BJ (cell line): ENCODE measurements at regions not wholly inside any gene's neighbourhood (a gene's known extent, or its start where the extent isn't known, plus 50 kb on each side); places are given as distances from the start of the nearest gene placed in this dataset.

Experiments used
- CTCF ChIA-PET: fragments of 350-600 bp; formaldehyde crosslinking; extraction: SDS; loops from one replicate; lab custom pipeline; 2021; ENCODE audit warnings: antibody characterized with exemption, inconsistent platforms; lab: Yijun Ruan, JAX
- POLR2A ChIA-PET: fragments of 300-600 bp; sonication (Branson Sonifier 250); formaldehyde crosslinking; extraction: SDS; loops from one replicate; lab custom pipeline; 2021; ENCODE audit warnings: antibody characterized with exemption; lab: Charles Lee
- DNase-seq: peaks from one replicate; pipeline ENCODE4 v3.0.0-alpha.2; 2011; ENCODE audit warnings: low read depth
- H3K27me3 ChIP-seq: 2 replicates; pipeline ENCODE4 v1.6.0; 2011; ENCODE audit warnings: low read length; ENCODE audit not compliant: control insufficient read depth, insufficient read depth
- H3K36me3 ChIP-seq: 2 replicates; pipeline ENCODE4 v1.5.1; 2011; ENCODE audit warnings: low read length; ENCODE audit not compliant: control insufficient read depth, insufficient read depth
- H3K4me3 ChIP-seq: 2 replicates; pipeline ENCODE4 v1.5.1; 2011; ENCODE audit warnings: low read depth, mild to moderate bottlenecking, control low read depth, low read length
- TF ChIP-seq, protein P1 (sequence below): IDR thresholded peaks from 2 replicates; pipeline ENCODE4 v1.5.1; 2011; ENCODE audit warnings: low read depth, mild to moderate bottlenecking, control low read depth, inconsistent platforms, low read length, moderate library complexity; ENCODE audit not compliant: insufficient read depth

DNA sequence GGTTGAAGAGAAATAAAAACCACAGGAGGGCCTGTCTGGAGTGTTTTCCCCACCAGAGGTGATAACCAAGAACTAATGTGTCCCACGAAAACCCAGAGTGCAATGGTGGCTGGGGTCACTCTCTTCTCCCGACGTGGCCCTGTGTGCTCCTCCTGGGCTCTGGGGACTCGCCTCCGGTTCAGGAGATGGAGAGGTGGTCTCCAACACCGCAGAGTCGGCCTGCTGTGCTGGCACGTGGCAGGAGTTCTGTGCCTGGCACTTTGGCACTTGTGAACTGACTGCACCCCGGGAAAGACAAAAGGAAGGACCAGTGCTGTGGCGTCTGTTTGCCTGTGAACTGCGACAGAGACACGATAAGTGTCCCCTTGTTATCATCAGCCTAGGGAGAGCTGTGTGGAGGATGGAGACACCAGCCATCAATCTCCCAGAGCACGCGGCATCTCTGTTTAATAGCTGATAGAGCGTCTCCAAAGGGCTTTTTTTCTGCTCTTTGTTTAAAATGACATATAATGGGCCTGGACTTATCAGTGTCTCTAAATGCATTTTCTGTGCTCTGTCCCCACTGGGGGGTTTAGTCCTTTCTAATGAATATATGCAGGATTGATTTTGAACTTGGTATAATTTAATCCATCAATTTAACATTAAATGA lies 98.3 kb downstream of the MRPL36 start:
- DNase-seq: no peak
- Histone ChIP-seq H3K4me3 (no peak overlapping the region), H3K36me3 (no peaks in the 10 kb centered on the region), H3K27me3 (peaks cover 2% of the 10 kb centered on the region)
- ChIA-PET CTCF (interaction anchor here (0.6 kb wide), 1 partner anchor 1184 kb away, joined by 3 read pairs; no protein-coding TSS in a partner anchor), POLR2A (no interaction called here)
- TF ChIP-seq, protein P1, sequence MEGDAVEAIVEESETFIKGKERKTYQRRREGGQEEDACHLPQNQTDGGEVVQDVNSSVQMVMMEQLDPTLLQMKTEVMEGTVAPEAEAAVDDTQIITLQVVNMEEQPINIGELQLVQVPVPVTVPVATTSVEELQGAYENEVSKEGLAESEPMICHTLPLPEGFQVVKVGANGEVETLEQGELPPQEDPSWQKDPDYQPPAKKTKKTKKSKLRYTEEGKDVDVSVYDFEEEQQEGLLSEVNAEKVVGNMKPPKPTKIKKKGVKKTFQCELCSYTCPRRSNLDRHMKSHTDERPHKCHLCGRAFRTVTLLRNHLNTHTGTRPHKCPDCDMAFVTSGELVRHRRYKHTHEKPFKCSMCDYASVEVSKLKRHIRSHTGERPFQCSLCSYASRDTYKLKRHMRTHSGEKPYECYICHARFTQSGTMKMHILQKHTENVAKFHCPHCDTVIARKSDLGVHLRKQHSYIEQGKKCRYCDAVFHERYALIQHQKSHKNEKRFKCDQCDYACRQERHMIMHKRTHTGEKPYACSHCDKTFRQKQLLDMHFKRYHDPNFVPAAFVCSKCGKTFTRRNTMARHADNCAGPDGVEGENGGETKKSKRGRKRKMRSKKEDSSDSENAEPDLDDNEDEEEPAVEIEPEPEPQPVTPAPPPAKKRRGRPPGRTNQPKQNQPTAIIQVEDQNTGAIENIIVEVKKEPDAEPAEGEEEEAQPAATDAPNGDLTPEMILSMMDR: no peak

DNA sequence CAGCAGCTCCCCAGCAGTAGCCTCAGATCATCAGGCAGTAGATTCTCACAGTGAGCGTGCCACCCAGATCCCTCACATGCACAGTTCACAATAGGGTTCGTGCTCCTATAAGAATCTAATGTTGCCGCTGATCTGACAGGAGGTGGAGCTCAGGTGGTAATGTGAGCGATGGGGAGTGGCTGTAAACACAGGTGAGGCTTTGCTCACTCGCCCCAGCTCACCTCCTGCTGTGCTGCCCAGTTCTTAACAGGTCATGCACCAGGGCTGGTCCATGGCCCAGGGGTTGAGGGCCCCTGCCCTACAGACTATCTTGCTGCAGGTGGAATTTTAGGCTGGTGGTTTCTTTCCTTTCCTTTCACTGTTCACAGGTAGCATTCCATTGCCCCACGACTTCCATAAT lies 100.2 kb downstream of the MRPL36 start:
- peaks cover 2% of the 10 kb centered on the region for H3K27me3 ChIP-seq

DNA sequence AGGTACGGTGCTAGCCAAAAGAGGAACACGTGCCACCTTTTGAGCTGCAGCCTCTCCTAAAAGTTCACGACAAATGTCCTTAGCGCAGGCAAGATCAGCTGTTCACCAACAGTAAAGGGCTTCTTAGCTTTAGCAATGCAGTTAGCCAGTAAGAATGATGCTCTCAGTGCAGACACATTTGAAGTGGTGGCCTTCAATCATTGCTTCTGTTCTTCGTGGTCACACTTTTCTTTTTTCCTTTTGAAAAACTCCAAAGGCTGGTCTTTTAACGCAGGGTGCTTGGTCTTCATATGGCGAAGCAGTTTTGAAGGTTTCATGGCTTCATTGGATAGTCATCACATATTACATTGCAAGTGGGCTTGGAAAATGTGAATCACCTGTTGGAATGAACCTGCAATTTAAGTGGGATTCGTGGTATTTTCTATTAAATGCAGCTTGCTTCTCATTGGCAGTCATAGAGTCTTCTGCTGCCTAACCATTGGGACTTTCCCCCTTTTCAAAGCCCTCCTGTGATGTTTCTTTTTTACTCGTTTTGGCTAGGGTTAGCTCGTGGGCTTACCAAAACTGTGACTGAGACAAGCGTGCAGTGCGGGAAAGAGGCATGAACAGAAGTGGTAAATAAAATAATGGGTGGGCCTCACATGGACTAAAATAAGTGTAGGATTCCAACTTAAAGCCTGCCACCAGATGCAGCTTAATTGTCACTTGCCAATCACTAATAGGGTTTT lies 100.9 kb downstream of the MRPL36 start:
- POLR2A ChIA-PET: no interaction called here
- CTCF ChIA-PET: no interaction called here

More for the DNA sequence above, 100.2 kb downstream of the MRPL36 start:
- no peak for DNase-seq
- TF ChIP-seq, protein P1: no peak
- H3K36me3 ChIP-seq: no peaks in the 10 kb centered on the region
- POLR2A ChIA-PET: no interaction called here
- CTCF ChIA-PET: no interaction called here
- H3K4me3 ChIP-seq: no peak overlapping the region

GRCh38 chr5:1692381-1692780 lies 107.3 kb downstream of the MRPL36 start:
- DNase-seq: no peak
- Histone ChIP-seq H3K36me3 (no peaks in the 10 kb centered on the region), H3K27me3 (no peaks in the 10 kb centered on the region; the same call in 1 of the 2 replicates), H3K4me3 (no peak overlapping the region)
- ChIA-PET POLR2A (no interaction called here), CTCF (no interaction called here)
- TF ChIP-seq, protein P1: no peak

More for the DNA sequence above, 100.9 kb downstream of the MRPL36 start:
- no peak overlapping the region for H3K4me3 ChIP-seq
- no peak for DNase-seq
- H3K36me3 ChIP-seq: no peaks in the 10 kb centered on the region
- H3K27me3 ChIP-seq: peaks cover 2% of the 10 kb centered on the region
- TF ChIP-seq, protein P1: no peak

DNA sequence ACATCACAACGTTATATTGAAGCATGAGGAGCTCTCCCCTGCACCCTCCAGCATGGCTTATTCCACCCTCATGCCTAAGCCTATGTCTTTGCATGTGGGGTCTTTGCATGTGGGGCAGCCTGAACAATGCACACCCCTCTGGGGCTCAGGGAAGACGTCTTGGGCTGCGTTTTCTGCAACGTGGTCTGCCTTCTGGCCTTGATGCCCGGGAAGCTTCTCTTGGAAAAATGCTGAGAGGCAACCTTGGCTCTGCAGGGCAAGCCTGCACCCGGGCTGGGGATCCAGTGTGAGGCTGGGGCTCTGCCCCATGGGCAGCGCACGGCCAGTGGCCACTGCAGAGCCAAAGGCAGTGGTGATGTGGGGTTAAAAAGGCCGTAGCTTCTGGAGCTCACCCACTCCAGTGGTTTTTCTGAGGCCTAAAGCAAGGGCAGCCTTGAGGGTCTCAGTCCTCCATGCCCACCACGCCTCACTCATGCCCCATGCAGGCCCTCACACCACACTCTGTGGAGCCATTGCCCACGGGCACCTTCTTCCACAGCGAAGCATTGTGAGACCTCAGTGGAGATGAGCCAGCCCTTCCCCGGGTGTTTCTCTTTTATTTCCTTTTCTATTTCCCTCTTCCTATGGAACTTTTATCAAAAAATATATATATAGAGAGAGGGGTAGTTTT lies 112.2 kb downstream of the MRPL36 start:
- H3K4me3 ChIP-seq: no peak overlapping the region
- no peaks in the 10 kb centered on the region for H3K36me3 ChIP-seq
- DNase-seq: no peak
- POLR2A ChIA-PET: no interaction called here
- peaks cover 2% of the 10 kb centered on the region for H3K27me3 ChIP-seq
- TF ChIP-seq, protein P1: no peak
- CTCF ChIA-PET: no interaction called here
